Neural cell (in vitro differentiated cells): ENCODE measurements at regions not wholly inside any gene's neighbourhood (a gene's known extent, or its start where the extent isn't known, plus 50 kb on each side); places are given as distances from the start of the nearest gene placed in this dataset.

Experiments used
- H2AFZ ChIP-seq: fragments of 200-600, 300-800 bp; sonication (generic), shearing (Covaris generic); 2 replicates; pipeline ENCODE4 v1.6.0; 2014; ENCODE audit warnings: low read depth, mild to moderate bottlenecking, antibody characterized with exemption, low read length, moderate library complexity
- H3F3A ChIP-seq: fragments of 200-600 bp; shearing (Covaris generic); 2 replicates; pipeline ENCODE4 v1.6.1; 2016; ENCODE audit warnings: mild to moderate bottlenecking, moderate library complexity, mixed read lengths, antibody characterized with exemption, low read length; ENCODE audit not compliant: insufficient read depth, poor library complexity, severe bottlenecking
- H3K27ac ChIP-seq: fragments of 200-600, 300-800 bp; sonication (generic), shearing (Covaris generic); 2 replicates; pipeline ENCODE4 v1.5.1; 2014; ENCODE audit warnings: mild to moderate bottlenecking, low read length, moderate library complexity
- H3K27me3 ChIP-seq: fragments of 300-800, 200-600 bp; sonication (generic), shearing (Covaris generic); 2 replicates; pipeline ENCODE4 v1.6.0; 2014; ENCODE audit warnings: mild to moderate bottlenecking, low read depth, low read length, moderate library complexity; ENCODE audit not compliant: insufficient read depth
- H3K36me3 ChIP-seq: fragments of 300-800, 200-600 bp; sonication (generic), shearing (Covaris generic); 2 replicates; pipeline ENCODE4 v1.5.1; 2014; ENCODE audit warnings: mild to moderate bottlenecking, antibody characterized with exemption, low read length, moderate library complexity; ENCODE audit not compliant: insufficient read depth
- H3K4me2 ChIP-seq: fragments of 300-800, 200-600 bp; sonication (generic), shearing (Covaris generic); 2 replicates; pipeline ENCODE4 v1.6.0; 2014; ENCODE audit warnings: mild to moderate bottlenecking, low read length
- H3K4me3 ChIP-seq: fragments of 300-800, 200-600 bp; sonication (generic), shearing (Covaris generic); 2 replicates; pipeline ENCODE4 v1.5.1; 2014; ENCODE audit warnings: mild to moderate bottlenecking, low read length, moderate library complexity
- H3K79me2 ChIP-seq: fragments of 200-600 bp; shearing (Covaris generic); replicated peaks from 2 replicates; pipeline ENCODE4 v1.6.0; 2014; ENCODE audit warnings: mild to moderate bottlenecking, low read length, moderate library complexity; ENCODE audit not compliant: insufficient read depth
- H3K9ac ChIP-seq: fragments of 300-800, 200-600 bp; sonication (generic), shearing (Covaris generic); 2 replicates; pipeline ENCODE4 v1.6.1; 2016; ENCODE audit warnings: mild to moderate bottlenecking, low read length, mixed read lengths
- H3K9me2 ChIP-seq: fragments of 200-600 bp; shearing (Covaris generic); 2 replicates; pipeline ENCODE4 v1.6.1; 2016; ENCODE audit warnings: mild to moderate bottlenecking, low read length, mixed read lengths; ENCODE audit not compliant: insufficient read depth
- H3K9me3 ChIP-seq: fragments of 200-600, 300-800 bp; sonication (generic), shearing (Covaris generic); 2 replicates; pipeline ENCODE4 v1.6.1; 2016; ENCODE audit warnings: mild to moderate bottlenecking, mixed run types, low read length, moderate library complexity, mixed read lengths
- H4K20me1 ChIP-seq: fragments of 200-600 bp; shearing (Covaris generic); 2 replicates; pipeline ENCODE4 v1.6.1; 2016; ENCODE audit warnings: mild to moderate bottlenecking, mixed run types; ENCODE audit not compliant: insufficient read depth
- EP300 ChIP-seq: fragments of 450-650 bp; conservative IDR thresholded peaks from 2 replicates; pipeline ENCODE4 v1.6.1; 2014; ENCODE audit warnings: antibody characterized with exemption, mild to moderate bottlenecking, moderate library complexity; ENCODE audit not compliant: poor library complexity, severe bottlenecking
- EZH2 ChIP-seq: fragments of 200-600, 300-800 bp; shearing (Covaris generic), sonication (generic); IDR thresholded peaks from 2 replicates; pipeline ENCODE4 v1.6.1; 2014; ENCODE audit warnings: antibody characterized with exemption, low read length, borderline replicate concordance, mild to moderate bottlenecking; ENCODE audit not compliant: insufficient read depth, poor library complexity, severe bottlenecking
- MXI1 ChIP-seq: fragments of 450-650 bp; conservative IDR thresholded peaks from 2 replicates; pipeline ENCODE4 v1.6.1; 2014; ENCODE audit warnings: antibody characterized with exemption, mild to moderate bottlenecking; ENCODE audit not compliant: poor library complexity, severe bottlenecking
- POLR2AphosphoS5 ChIP-seq: IDR thresholded peaks from 2 replicates; pipeline ENCODE4 v1.6.1; 2012
- RAD21 ChIP-seq: fragments of 450-650 bp; conservative IDR thresholded peaks from 2 replicates; pipeline ENCODE4 v1.6.1; 2014; ENCODE audit warnings: antibody characterized with exemption, mild to moderate bottlenecking, moderate library complexity
- SMC3 ChIP-seq: fragments of 450-650 bp; conservative IDR thresholded peaks from 2 replicates; pipeline ENCODE4 v1.6.1; 2014; ENCODE audit warnings: antibody characterized with exemption, mild to moderate bottlenecking, moderate library complexity; ENCODE audit not compliant: poor library complexity
- TAF1 ChIP-seq: IDR thresholded peaks from 2 replicates; pipeline ENCODE4 v1.6.1; 2012; ENCODE audit warnings: low read depth
- TF ChIP-seq, protein P1 (sequence below): IDR thresholded peaks from 2 replicates; pipeline ENCODE4 v1.6.1; 2012; ENCODE audit warnings: borderline replicate concordance
- TF ChIP-seq, protein P2 (sequence below): fragments of 450-650 bp; IDR thresholded peaks from 2 replicates; pipeline ENCODE4 v1.5.1; 2014; ENCODE audit warnings: antibody characterized with exemption, mild to moderate bottlenecking, moderate library complexity; ENCODE audit not compliant: poor library complexity, severe bottlenecking

DNA sequence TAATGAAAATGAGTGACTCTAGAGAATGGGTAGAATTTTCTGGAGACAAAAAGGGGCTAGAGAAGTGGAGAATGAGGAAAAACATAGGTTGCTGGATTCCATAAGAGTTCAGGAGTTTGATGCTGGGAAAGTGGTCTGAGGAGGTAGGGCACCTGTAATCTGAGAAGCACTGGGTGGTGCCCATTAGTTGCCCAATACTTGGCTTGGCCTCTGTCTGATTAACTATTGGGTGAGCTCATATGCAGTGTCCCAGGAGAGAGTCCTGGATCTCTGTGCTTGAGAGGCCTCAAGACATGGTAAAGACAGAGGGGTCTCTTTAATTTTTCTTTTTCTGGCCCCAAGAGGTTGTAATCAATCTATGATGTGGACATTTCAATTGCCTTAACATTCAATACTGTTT, 390.1 kb downstream of the TDRD3 start:
- Histone ChIP-seq H2AFZ (no peak overlapping the region), H3K79me2 (no peaks in the 10 kb centered on the region), H3K4me2 (no peak overlapping the region), H3K9me3 (no peaks in the 10 kb centered on the region), H3K27ac (no peak overlapping the region), H3K9ac (no peak overlapping the region), H4K20me1 (no peaks in the 10 kb centered on the region), H3K27me3 (no peaks in the 10 kb centered on the region), H3F3A (no peaks in the 10 kb centered on the region), H3K36me3 (no peaks in the 10 kb centered on the region), H3K9me2 (no peaks in the 10 kb centered on the region), H3K4me3 (no peak overlapping the region)
- TF ChIP-seq POLR2AphosphoS5 (no peak), TAF1 (no peak), EP300 (no peak), SMC3 (no peak), RAD21 (no peak), EZH2 (no peak), MXI1 (no peak)
- TF ChIP-seq, protein P1, sequence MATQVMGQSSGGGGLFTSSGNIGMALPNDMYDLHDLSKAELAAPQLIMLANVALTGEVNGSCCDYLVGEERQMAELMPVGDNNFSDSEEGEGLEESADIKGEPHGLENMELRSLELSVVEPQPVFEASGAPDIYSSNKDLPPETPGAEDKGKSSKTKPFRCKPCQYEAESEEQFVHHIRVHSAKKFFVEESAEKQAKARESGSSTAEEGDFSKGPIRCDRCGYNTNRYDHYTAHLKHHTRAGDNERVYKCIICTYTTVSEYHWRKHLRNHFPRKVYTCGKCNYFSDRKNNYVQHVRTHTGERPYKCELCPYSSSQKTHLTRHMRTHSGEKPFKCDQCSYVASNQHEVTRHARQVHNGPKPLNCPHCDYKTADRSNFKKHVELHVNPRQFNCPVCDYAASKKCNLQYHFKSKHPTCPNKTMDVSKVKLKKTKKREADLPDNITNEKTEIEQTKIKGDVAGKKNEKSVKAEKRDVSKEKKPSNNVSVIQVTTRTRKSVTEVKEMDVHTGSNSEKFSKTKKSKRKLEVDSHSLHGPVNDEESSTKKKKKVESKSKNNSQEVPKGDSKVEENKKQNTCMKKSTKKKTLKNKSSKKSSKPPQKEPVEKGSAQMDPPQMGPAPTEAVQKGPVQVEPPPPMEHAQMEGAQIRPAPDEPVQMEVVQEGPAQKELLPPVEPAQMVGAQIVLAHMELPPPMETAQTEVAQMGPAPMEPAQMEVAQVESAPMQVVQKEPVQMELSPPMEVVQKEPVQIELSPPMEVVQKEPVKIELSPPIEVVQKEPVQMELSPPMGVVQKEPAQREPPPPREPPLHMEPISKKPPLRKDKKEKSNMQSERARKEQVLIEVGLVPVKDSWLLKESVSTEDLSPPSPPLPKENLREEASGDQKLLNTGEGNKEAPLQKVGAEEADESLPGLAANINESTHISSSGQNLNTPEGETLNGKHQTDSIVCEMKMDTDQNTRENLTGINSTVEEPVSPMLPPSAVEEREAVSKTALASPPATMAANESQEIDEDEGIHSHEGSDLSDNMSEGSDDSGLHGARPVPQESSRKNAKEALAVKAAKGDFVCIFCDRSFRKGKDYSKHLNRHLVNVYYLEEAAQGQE, result no peak
- TF ChIP-seq, protein P2, sequence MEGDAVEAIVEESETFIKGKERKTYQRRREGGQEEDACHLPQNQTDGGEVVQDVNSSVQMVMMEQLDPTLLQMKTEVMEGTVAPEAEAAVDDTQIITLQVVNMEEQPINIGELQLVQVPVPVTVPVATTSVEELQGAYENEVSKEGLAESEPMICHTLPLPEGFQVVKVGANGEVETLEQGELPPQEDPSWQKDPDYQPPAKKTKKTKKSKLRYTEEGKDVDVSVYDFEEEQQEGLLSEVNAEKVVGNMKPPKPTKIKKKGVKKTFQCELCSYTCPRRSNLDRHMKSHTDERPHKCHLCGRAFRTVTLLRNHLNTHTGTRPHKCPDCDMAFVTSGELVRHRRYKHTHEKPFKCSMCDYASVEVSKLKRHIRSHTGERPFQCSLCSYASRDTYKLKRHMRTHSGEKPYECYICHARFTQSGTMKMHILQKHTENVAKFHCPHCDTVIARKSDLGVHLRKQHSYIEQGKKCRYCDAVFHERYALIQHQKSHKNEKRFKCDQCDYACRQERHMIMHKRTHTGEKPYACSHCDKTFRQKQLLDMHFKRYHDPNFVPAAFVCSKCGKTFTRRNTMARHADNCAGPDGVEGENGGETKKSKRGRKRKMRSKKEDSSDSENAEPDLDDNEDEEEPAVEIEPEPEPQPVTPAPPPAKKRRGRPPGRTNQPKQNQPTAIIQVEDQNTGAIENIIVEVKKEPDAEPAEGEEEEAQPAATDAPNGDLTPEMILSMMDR, result no peak

DNA sequence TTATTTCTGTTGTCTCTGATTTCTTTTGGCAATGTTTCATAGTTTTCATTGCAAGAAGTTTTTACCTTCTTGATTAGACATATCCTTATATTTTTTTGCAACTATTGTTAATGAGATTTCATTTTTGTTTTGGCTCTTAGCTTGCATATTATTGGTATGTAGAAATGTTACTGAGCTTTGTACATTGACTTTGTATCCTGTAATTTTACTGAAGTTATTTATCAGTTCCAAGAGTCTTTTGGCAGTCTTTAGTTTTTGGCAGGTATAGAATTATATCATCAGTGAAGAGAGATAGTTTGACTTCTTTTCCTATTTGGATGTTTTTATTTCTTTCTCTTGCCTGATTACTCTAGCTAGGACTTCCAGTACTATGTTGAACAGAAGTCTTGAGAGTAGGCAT, 375.7 kb downstream of the TDRD3 start:
- Histone ChIP-seq H3F3A (no peaks in the 10 kb centered on the region), H3K4me2 (no peak overlapping the region), H3K79me2 (no peaks in the 10 kb centered on the region), H3K27ac (no peak overlapping the region), H3K9me2 (no peaks in the 10 kb centered on the region), H3K4me3 (no peak overlapping the region), H3K9ac (no peak overlapping the region), H2AFZ (no peak overlapping the region), H3K36me3 (no peaks in the 10 kb centered on the region), H3K9me3 (no peaks in the 10 kb centered on the region), H3K27me3 (no peaks in the 10 kb centered on the region), H4K20me1 (no peaks in the 10 kb centered on the region)
- TF ChIP-seq, protein P2, result no peak
